ENCODE measurements at regions not wholly inside any gene's neighbourhood (a gene's known extent, or its start where the extent isn't known, plus 50 kb on each side); places are given as distances from the start of the nearest gene placed in this dataset.

DNA sequence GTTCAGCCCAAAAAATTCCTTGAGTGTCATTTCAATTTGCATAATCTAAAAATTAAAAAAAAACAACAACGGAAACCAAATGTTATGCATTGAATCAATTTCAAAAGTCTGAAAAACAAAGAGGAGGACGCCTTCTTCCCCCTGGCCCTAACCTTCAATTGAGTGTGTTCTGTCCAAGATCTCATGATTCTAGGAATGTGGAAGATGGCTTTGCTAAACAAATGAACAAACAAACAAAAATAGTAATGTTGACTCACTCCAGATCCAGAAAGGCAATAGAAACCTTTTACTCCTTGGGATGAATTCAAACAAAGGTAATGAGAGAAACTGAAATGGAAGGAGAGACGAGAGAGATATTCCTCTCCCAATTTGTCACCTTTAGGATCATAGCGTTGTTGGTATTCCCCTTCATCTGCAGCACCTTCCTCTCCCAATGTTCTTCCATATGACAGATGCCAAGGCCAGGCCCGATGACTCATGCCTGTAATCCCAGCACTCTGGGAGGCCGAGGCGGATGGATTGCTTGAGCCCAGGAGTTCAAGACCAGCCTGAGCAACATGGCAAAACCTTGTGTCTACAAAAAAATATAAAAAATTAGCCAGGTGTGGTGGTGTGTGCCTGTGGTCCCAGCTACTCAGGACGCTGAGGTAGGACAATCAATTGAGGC is 109.2 kb upstream of the ADGRF1 start:
- DNase-seq (ENCODE audit: low spot score): no peak

DNA sequence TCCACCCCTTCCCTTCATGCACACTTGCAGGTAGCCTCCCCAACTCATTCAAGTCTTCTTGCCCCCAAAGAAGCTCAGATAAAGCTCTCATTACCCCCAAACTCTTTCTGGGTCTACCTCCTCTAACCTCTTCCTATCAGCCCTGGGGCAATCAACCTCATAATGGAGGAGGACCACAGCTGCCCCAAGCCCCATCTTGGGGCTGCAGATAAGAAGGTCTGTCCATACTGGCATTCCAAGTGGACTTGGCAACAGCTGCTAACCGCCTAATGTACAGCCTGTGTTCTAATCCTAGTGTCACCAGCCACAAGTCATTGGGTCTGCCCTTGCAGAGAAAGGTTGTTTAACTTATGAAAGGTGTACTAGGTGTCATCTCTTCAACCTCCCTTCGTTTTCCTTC is 107.4 kb upstream of the ADGRF1 start:
- DNase-seq (ENCODE audit: low spot score): no peak

- no peak for DNase-seq (ENCODE audit: low spot score)
Measured at GRCh38 chr6:47149066-47149465, 106.9 kb upstream of the ADGRF1 start.

- no peak for DNase-seq (ENCODE audit: low spot score)
Measured at GRCh38 chr6:47147836-47148344, 105.8 kb upstream of the ADGRF1 start.

DNA sequence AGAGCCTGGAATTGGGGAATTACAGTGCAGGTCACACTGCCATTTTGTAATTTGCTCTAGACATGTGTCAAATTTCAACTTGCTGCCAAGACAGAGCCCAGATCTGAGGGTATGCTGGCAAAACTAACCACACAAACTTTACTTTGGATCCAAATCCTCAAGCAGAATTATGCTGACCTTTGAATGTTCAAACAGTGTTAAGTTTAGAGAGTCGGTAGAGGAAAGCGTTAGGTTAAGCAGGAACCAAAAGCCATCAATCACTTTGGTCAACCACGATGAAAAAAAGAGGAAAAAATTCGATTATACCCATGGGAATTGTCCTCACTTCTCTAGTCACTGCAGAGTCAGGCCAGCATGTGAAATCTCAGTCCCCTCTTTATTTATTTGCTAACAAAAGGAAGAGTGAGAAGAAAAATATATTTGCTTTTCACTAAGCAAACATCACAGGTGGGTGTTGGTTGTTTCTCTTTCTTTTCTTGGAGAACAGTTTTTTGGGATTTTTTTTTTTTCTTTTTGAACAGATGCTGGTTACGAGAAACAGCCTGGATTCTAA is 105.1 kb upstream of the ADGRF1 start:
- DNase-seq (ENCODE audit: low spot score): no peak

DNA sequence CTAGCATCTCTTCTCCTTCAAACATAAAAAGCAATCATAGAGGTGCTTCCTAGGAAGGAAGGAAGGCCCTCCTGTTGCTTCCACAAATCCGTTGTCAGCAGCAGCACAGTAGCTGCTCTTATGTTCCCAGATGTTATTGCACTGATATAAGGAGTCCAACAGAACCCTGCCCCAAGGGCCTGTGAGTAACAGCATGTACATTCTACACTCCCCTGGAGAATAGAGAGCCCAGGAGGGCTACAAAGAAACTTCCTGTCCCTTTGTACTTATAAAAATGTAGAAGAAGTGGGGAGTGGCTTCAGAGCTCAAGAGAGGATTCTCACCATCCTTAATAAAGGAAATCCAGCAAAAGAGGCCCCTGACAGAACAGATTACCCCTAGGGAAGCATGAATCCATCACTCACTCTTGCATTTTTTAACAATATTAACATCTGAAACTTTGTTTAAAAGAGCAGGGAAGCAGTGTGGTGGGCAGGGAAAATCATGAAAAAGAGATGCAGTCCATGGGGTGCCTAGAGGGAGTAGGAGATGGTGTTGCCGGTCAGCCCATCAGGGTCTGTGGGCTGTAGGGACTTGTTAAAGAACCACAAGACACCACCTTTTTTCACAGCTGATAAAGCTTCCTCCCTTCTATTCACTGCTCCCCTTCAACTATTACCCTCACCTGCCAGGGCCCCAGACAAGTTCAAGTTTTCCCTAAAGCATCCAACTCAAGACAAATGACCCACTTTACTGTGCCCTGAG is 104.5 kb upstream of the ADGRF1 start:
- no peak for DNase-seq (ENCODE audit: low spot score)

- DNase-seq (ENCODE audit: low spot score): no peak
Measured at GRCh38 chr6:47145212-47145611, 103.1 kb upstream of the ADGRF1 start.

GRCh38 chr6:47144306-47144705 is 102.2 kb upstream of the ADGRF1 start:
- DNase-seq (ENCODE audit: low spot score): no peak

DNA sequence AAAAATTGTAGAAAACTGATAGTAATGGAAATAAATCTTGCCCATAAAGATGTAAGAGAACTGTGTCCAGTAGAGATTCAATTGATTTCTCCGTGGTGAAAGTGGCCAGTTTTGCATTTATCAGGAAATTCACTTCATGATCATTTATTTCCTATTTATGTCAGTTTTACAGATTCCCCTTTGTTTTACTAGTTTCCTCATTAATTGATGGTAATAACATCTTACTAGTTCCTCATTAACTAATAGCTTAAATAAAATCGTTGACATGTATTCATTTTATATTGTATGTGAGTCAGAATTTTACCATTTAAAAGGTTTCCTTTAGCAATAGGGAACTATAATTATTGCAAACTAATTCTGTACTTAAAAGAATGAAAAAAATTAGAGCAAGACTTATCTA is 99.8 kb upstream of the ADGRF1 start:
- no peak for DNase-seq (ENCODE audit: low spot score)

- DNase-seq (ENCODE audit: low spot score): no peak
Measured at GRCh38 chr6:47141171-47141570, 99.0 kb upstream of the ADGRF1 start.

GRCh38 chr6:47138046-47138445 is 95.9 kb upstream of the ADGRF1 start:
- DNase-seq (ENCODE audit: low spot score): no peak

GRCh38 chr6:47137073-47137472 is 94.9 kb upstream of the ADGRF1 start:
- DNase-seq (ENCODE audit: low spot score): no peak

DNA sequence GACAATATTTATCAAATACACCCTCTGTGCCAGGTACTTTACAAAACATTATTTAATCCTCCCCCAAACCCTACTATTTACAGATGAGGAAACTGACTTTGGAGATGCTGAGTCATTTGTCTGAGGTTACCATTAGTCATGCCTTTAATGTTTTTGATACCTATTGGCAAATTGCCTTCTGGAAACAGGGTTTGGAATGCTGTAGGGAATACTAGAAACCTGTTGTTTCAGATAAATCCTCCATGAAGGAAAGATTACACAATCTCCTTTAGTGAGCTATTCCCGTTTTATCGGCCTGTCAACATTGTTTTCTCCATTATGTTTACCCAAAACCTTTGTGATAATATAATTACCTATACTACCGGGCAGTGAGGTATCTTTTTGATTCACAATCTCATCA is 93.6 kb upstream of the ADGRF1 start:
- DNase-seq (ENCODE audit: low spot score): no peak

DNA sequence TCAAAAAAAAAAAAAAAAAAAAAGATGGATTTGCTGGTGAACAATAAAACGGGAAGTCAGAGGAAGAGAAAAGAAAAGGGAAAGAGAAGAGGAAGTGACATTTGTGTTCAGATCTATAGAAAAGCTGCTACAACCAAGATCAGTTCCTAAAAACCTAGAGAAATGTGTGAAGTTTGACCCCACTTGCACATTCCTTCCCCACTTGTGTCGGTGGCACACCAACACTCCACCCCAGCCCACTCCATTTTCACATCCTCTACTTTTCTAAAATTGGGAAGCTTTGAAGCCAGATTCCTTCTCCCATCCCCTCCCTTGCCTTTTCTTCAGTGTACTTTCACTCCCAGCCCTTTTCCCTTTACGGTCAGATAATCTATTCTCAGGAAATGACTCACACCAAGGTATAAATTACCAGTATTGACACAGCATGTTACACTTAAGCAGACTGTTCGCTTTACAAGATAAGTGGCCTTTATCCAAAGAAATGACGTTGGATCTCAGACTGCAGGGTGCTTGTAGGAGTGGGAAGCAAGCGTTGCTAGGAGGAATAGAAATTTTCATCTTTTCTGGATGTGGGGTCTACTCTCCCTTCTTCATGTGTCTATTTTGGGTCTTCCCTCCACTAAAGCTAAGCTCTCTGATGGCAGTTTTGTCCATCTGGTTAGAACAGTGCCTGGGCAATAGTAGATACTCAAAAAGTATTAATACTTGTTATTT is 92.5 kb upstream of the ADGRF1 start:
- no peak for DNase-seq (ENCODE audit: low spot score)

- no peak for DNase-seq (ENCODE audit: low spot score)
Measured at GRCh38 chr6:47133230-47134000, 91.3 kb upstream of the ADGRF1 start.

DNA sequence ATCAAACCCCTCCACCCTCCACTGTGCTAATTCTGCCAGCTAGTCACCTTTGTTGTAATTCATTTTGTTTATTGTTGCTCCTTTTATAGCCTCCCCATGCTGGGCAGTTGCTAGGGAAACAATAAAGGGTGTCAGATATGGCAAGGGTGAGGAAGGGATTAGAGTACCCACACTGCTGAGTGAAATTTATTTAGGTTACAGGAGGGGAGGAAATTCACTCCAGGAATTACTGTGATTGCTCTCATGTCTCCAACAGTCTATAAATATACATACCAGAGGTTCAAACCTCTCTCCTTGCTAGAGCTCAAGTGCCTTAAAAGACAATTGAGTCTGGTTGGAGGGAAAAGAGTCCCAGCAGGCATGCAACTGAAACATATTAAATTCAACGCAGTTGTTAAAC is 90.6 kb upstream of the ADGRF1 start:
- no peak for DNase-seq (ENCODE audit: low spot score)

DNA sequence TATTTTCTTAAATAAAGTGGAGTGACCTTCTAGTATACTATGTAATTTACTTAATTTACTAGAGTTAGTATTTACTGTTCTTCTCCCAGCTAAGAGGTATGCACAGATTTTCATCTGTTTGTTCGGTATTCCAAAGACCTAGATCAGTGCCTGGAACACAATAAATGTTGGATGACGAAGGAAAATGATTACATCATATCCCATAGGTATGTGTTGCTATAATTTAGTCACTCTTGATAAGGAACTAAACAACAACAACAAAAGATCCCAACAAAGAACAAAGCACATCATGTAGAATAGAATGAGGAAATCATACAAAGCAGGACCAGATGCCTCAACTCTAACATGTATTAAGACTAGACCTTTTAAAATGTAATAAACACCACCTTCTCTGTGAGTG is 89.6 kb upstream of the ADGRF1 start:
- DNase-seq (ENCODE audit: low spot score): no peak

DNA sequence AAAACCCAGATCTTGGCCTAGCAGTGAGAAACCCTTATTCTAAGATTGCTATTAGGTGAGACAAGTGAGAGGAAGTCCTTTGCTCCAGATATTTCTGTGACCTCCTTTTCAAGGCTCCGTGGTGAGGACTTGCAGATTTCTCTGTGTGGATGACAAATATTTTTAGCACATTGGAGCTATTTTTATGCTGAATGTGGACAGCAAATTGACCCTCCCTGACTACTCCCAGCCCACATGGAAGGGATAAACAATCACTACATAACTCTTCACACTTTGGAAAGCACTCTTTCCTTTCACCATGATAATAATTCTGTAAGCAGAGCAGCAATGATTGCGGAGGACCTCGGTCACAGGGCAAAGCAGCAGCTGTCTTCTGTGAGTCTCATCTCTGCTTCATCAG is 88.0 kb upstream of the ADGRF1 start:
- no peak for DNase-seq (ENCODE audit: low spot score)

- DNase-seq (ENCODE audit: low spot score): no peak
Measured at GRCh38 chr6:47129129-47129528, 87.0 kb upstream of the ADGRF1 start.

DNA sequence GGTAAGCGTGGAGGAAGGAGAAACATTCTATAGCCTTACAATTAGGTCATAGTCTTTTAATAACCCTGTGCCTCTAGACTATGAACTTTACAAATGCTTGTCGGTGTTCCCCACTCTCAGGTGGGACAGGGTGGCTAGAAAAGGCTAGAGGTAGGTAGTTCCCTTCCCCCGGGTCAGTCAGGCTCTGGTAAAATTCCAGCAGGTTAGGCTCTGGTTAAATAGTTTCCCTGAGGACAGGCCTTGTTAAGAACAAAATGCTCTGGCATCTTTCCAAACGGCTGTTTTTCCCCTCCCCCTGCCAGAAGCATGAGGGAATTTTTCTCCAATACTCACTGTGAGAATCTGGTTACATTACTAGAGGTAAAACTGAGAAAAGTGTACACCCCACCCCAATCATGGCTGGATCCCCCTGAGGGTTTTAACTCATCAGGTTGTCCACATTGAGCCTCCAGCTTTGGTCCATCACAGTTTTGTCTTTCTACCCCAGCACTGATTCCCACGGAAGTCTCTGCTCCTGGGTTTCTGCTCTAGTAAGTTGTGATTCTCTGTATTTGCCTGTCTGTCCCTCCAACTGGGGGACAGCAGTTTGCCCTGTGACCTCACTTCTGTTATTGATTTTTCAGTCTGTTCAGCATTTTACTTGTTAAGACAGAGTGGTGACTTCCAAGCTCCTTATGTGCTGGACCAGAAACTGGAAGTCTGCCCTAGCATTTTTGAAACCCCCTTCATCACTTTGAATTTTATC is 84.7 kb upstream of the ADGRF1 start:
- no peak for DNase-seq (ENCODE audit: low spot score)

GRCh38 chr6:47118611-47119010 is 76.5 kb upstream of the ADGRF1 start:
- no peak for DNase-seq (ENCODE audit: low spot score)
